A549 (cell line): ENCODE measurements at regions not wholly inside any gene's neighbourhood (a gene's known extent, or its start where the extent isn't known, plus 50 kb on each side); places are given as distances from the start of the nearest gene placed in this dataset.

Experiments used
- ATAC-seq, 2 experiments: fragments of 200-7000 bp in 1 of 2; fragments of >200 bp in 1 of 2; cut with Nextera tagmentation in 1 of 2; cut with Tn5 transposase in 1 of 2; 3 replicates each; pipeline versions ENCODE4 v1.8.0 to v1.9.1; 2018 to 2020; ENCODE audit warnings: mild to moderate bottlenecking in 1 of 2, moderate library complexity in 1 of 2
- CTCF ChIA-PET: fragments of 300-600 bp; sonication (Branson Sonifier 250); formaldehyde crosslinking; extraction: SDS; loops from one replicate; lab custom pipeline; 2021; ENCODE audit warnings: antibody characterized with exemption, inconsistent platforms; lab: Yijun Ruan, JAX
- POLR2A ChIA-PET: fragments of 350-600 bp; formaldehyde crosslinking; extraction: SDS; loops from one replicate; lab custom pipeline; 2021; ENCODE audit warnings: antibody characterized with exemption, inconsistent platforms; lab: Yijun Ruan, JAX
- DNase-seq, 2 experiments: peaks; one replicate each; pipeline versions ENCODE4 v3.0.0 to v3.0.0-alpha.2; 2011 to 2016; ENCODE audit warnings: low read depth in 1 of 2, low spot score in 1 of 2
- FAIRE-seq: peaks from 2 replicates; lab custom pipeline; 2011; peaks lifted over from hg19 to GRCh38; lab: Jason Lieb, UNC
- H3K27ac ChIP-seq, 2 experiments: fragments of >200 bp; sonication (Bioruptor Twin); formaldehyde crosslinking; 3 replicates each; pipeline ENCODE4 v1.5.1; 2016 to 2017
- H3K4me1 ChIP-seq: fragments of >200 bp; sonication (Bioruptor Twin); formaldehyde crosslinking; 3 replicates; pipeline ENCODE4 v1.6.1; 2016
- H3K4me2 ChIP-seq: fragments of >200 bp; sonication (Bioruptor Twin); formaldehyde crosslinking; 3 replicates; pipeline ENCODE4 v1.6.1; 2016
- H3K4me3 ChIP-seq: fragments of >200 bp; sonication (Bioruptor Twin); formaldehyde crosslinking; 3 replicates; pipeline ENCODE4 v1.5.1; 2016
- H3K9me3 ChIP-seq: fragments of >200 bp; sonication (Bioruptor Twin); formaldehyde crosslinking; 3 replicates; pipeline ENCODE4 v1.6.1; 2016
- BCL3 ChIP-seq: fragments of >200 bp; sonication (Bioruptor Twin); formaldehyde crosslinking; IDR thresholded peaks from 3 replicates; pipeline ENCODE4 v1.6.1; 2016
- CBX2 ChIP-seq: fragments of 200-600 bp; sonication (generic); IDR thresholded peaks from 2 replicates; pipeline ENCODE4 v1.6.1; 2016; ENCODE audit warnings: low read depth, mild to moderate bottlenecking, borderline replicate concordance
- CHD2 ChIP-seq: fragments of 150-350 bp; IDR thresholded peaks from 2 replicates; pipeline ENCODE4 v1.6.1; 2014; ENCODE audit warnings: low read length; ENCODE audit not compliant: partially characterized antibody
- EHMT2 ChIP-seq: fragments of 200-600 bp; sonication (generic); IDR thresholded peaks from 2 replicates; pipeline ENCODE4 v1.6.1; 2016; ENCODE audit warnings: antibody characterized with exemption, low read depth, mild to moderate bottlenecking, moderate library complexity
- HOXA7 ChIP-seq: fragments of 250-450 bp; sonication (Bioruptor Pico); IDR thresholded peaks from 2 replicates; pipeline ENCODE4 v1.5.0; 2020; ENCODE audit warnings: mild to moderate bottlenecking, moderate library complexity
- JUN ChIP-seq, 2 experiments: fragments of >200 bp; sonication (Bioruptor Twin); formaldehyde crosslinking; IDR thresholded peaks; 2 replicates in 1 of 2; 3 replicates in 1 of 2; pipeline ENCODE4 v1.6.1; 2016 to 2017
- MAX ChIP-seq: IDR thresholded peaks from 2 replicates; pipeline ENCODE4 v1.6.1; 2012
- MAZ ChIP-seq: fragments of 150-350 bp; IDR thresholded peaks from 2 replicates; pipeline ENCODE4 v1.6.1; 2014; ENCODE audit warnings: antibody characterized with exemption, low read depth, low read length, borderline replicate concordance
- MYC ChIP-seq: IDR thresholded peaks from 2 replicates; pipeline ENCODE4 v1.6.1; 2012; ENCODE audit warnings: mild to moderate bottlenecking, inconsistent platforms, low read length, improper control_type of control experiment, borderline replicate concordance
- POLR2A ChIP-seq: IDR thresholded peaks from 2 replicates; pipeline ENCODE4 v1.6.1; 2012; ENCODE audit warnings: mild to moderate bottlenecking, low read length
- POLR2AphosphoS2 ChIP-seq: conservative IDR thresholded peaks from 2 replicates; pipeline ENCODE4 v1.6.1; 2012; ENCODE audit warnings: low read length, improper control_type of control experiment, inconsistent platforms
- RAD21 ChIP-seq, 2 experiments: fragments of >200 bp in 1 of 2; sonication (Bioruptor Twin) in 1 of 2; formaldehyde crosslinking in 1 of 2; IDR thresholded peaks in 1 of 2; conservative IDR thresholded peaks in 1 of 2; 2 replicates in 1 of 2; 3 replicates in 1 of 2; pipeline ENCODE4 v1.6.1; 2012 to 2018; ENCODE audit warnings: inconsistent platforms in 1 of 2
- RNF2 ChIP-seq: fragments of 200-600 bp; sonication (generic); IDR thresholded peaks from 2 replicates; pipeline ENCODE4 v1.6.1; 2016; ENCODE audit warnings: low read depth, mild to moderate bottlenecking, antibody characterized with exemption, moderate library complexity, borderline replicate concordance
- SMC3 ChIP-seq: fragments of >200 bp; sonication (Bioruptor Twin); formaldehyde crosslinking; IDR thresholded peaks from 3 replicates; pipeline ENCODE4 v1.6.1; 2018; ENCODE audit warnings: inconsistent platforms
- ZFP36 ChIP-seq: fragments of 450-650 bp; IDR thresholded peaks from 2 replicates; pipeline ENCODE4 v1.6.1; 2014; ENCODE audit warnings: borderline replicate concordance; ENCODE audit not compliant: partially characterized antibody
- ZSCAN20 ChIP-seq: fragments of 250-450 bp; sonication (Bioruptor Pico); IDR thresholded peaks from 2 replicates; pipeline ENCODE4 v1.8.0; 2022; ENCODE audit warnings: mild to moderate bottlenecking, moderate library complexity
- WGBS: methylation state at CpG from one replicate; pipeline ENCODE4 v1.1.6; 2017; ENCODE audit errors: missing lambda C conversion rate; 5-methylcytosine and 5-hydroxymethylcytosine counted together
- TF ChIP-seq, protein P1 (sequence below): fragments of 150-350 bp; IDR thresholded peaks from 2 replicates; pipeline ENCODE4 v1.6.1; 2014; ENCODE audit warnings: low read depth, mild to moderate bottlenecking, low read length
- TF ChIP-seq, protein P2 (sequence below): fragments of >200 bp; sonication (Bioruptor Twin); formaldehyde crosslinking; IDR thresholded peaks from 2 replicates; pipeline ENCODE4 v1.6.1; 2016
- TF ChIP-seq, protein P3 (sequence below): IDR thresholded peaks from 2 replicates; pipeline ENCODE4 v1.6.1; 2012; ENCODE audit warnings: low read depth, borderline replicate concordance

DNA sequence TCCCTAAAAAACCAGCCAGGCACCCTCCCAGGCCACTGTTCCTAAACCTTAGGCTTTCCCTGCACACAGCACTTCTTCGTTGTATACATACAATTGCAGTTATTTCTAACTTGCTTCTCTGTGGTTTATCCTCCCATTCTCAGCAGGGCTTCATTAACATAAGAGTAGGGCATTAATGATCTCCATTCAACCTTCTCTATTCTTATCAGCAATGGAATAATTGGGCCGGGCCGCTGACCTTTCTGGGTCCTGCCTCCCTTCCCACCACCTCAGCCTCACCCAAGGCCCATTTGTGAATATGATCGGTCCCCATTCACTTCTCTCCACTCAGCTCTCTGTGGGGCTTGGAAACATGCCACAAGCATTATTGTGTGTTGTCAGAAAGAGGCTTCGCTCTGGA, 184.2 kb downstream of the SUCLA2 start:
- no peak overlapping the region for H3K4me2 ChIP-seq
- DNase-seq (no peak), ATAC-seq (no peak), FAIRE-seq (no peak)
- TF ChIP-seq HOXA7 (CRISPR knock-in tag) = no peak
- TF ChIP-seq, protein P1, sequence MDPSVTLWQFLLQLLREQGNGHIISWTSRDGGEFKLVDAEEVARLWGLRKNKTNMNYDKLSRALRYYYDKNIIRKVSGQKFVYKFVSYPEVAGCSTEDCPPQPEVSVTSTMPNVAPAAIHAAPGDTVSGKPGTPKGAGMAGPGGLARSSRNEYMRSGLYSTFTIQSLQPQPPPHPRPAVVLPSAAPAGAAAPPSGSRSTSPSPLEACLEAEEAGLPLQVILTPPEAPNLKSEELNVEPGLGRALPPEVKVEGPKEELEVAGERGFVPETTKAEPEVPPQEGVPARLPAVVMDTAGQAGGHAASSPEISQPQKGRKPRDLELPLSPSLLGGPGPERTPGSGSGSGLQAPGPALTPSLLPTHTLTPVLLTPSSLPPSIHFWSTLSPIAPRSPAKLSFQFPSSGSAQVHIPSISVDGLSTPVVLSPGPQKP = no peak
- H3K4me3 ChIP-seq = no peak overlapping the region
- H3K9me3 ChIP-seq = no peaks in the 10 kb centered on the region
- no peaks in the 10 kb centered on the region for H3K4me1 ChIP-seq
- H3K27ac ChIP-seq = no peak overlapping the region
- ChIA-PET CTCF (no interaction called here), POLR2A (no interaction called here)
- 43% methylated on average over 5 of the region's 5 CpGs for WGBS

- Histone ChIP-seq H3K4me3 (no peak overlapping the region), H3K27ac (no peak overlapping the region), H3K4me2 (no peak overlapping the region), H3K9me3 (no peaks in the 10 kb centered on the region)
- FAIRE-seq = no peak
- 63% methylated on average over 1 of the region's 1 CpG for whole genome bisulfite sequencing
- DNase-seq = no peak
- POLR2A ChIA-PET = no interaction called here
- CTCF ChIA-PET = no interaction called here
- TF ChIP-seq RNF2 (no peak), CBX2 (no peak), RAD21 (conservative IDR thresholded peaks at IDR 0.05 in 1 of 2, IDR thresholded peaks at IDR 0.05 in 1 of 2) (no peak)
- TF ChIP-seq, all 56 proteins: peak for 0
- no peak for ATAC-seq
- no peaks in the 10 kb centered on the region for H3K4me1 ChIP-seq
Observed at GRCh38 chr13:47813718-47814117, 187.4 kb downstream of the SUCLA2 start.

DNA sequence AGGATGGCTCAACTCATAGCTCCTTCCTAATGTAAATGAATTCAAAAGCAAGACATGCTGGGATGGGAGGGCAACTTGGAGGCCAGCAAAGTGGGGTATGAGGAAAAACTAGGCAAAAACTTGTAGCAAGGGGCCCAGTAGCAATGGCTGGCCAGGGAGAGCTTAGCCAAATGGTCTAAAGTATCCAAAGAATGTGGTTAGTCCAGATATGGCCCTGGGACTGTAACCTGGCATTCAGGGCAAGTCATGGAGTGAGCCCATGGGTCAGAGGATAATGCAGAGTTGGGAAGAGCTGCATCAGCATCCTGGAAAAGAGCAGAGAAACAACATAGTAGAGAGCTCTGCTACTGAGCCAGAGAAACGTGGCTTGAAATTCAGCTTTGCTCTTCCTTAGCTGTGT, 191.7 kb downstream of the SUCLA2 start:
- no peak overlapping the region for H3K27ac ChIP-seq
- no peak for TF ChIP-seq MAX
- no peak for TF ChIP-seq POLR2AphosphoS2
- no peak for TF ChIP-seq MAZ
- TF ChIP-seq EHMT2 = no peak
- TF ChIP-seq JUN (IDR thresholded peaks at IDR 0.05) = no peak
- TF ChIP-seq, protein P2, sequence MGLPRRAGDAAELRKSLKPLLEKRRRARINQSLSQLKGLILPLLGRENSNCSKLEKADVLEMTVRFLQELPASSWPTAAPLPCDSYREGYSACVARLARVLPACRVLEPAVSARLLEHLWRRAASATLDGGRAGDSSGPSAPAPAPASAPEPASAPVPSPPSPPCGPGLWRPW = no peak
- TF ChIP-seq BCL3 = no peak
- TF ChIP-seq, protein P3, sequence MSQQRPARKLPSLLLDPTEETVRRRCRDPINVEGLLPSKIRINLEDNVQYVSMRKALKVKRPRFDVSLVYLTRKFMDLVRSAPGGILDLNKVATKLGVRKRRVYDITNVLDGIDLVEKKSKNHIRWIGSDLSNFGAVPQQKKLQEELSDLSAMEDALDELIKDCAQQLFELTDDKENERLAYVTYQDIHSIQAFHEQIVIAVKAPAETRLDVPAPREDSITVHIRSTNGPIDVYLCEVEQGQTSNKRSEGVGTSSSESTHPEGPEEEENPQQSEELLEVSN = no peak
- no peak for TF ChIP-seq ZFP36
- no peak for TF ChIP-seq SMC3
- no peak for TF ChIP-seq POLR2A
- no peak for TF ChIP-seq CHD2
- no peak for TF ChIP-seq ZSCAN20 (CRISPR knock-in tag)
- TF ChIP-seq MYC = no peak
- no peak overlapping the region for H3K4me2 ChIP-seq
- DNase-seq = no peak
- H3K4me1 ChIP-seq = no peaks in the 10 kb centered on the region
- POLR2A ChIA-PET = no interaction called here
- FAIRE-seq = no peak
- CTCF ChIA-PET = interaction anchor here (1.1 kb wide), 1 partner anchor 9 kb away, joined by 3 read pairs; no protein-coding TSS in a partner anchor
- WGBS = 0% methylated on average over 1 of the region's 1 CpG
- H3K9me3 ChIP-seq = no peaks in the 10 kb centered on the region
- no peak overlapping the region for H3K4me3 ChIP-seq
- ATAC-seq = no peak
